Globus pallidus (tissue), 1 donor: ENCODE measurements at regions not wholly inside any gene's neighbourhood (a gene's known extent, or its start where the extent isn't known, plus 50 kb on each side); places are given as distances from the start of the nearest gene placed in this dataset.
A peak's percentile ranks its signal among the peaks of the same experiment; 100 is the strongest.

ENCODE experiments used
- DNase-seq: peaks from one replicate; pipeline ENCODE4 v3.0.0-alpha.2; 2015; ENCODE audit warnings: low spot score

DNA sequence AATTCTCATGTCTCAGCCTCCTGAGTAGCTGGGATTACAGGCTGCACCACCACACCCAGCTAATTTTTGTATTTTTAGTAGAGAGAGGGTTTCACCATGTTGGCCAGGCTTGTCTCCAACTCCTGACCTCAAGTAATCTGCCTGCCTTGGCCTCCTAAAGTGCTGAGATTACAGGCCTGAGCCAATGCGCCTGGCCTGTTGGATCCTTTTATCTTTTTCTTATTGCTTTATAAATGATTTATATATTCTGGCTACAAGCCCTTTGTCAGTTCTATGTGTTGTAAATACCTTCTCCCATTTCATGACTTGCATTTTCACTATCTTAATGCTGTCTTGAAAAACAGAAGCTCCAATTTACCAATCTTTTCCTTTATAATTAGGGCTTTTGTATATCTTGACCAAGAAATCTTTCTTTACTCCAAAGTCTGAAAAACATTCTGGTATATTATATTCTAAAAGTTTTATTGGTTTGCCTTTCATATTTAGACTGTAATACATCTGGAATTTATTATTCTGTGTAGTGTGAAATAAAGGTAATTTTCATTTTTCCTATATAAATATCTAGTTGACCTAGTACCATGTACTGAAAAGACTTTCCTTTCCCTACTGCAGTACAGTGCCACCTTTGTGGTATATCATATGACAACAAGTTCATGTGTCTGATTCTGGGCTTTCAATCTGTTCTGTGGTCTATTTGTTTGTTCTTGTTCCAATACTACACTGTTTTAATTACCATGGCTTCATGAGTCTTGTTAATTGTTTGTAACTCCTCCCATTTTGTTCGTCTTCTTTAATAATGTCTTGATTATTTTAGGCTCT lies 52.9 kb upstream of the RNU6-1 start:
- no peak for DNase-seq

DNA sequence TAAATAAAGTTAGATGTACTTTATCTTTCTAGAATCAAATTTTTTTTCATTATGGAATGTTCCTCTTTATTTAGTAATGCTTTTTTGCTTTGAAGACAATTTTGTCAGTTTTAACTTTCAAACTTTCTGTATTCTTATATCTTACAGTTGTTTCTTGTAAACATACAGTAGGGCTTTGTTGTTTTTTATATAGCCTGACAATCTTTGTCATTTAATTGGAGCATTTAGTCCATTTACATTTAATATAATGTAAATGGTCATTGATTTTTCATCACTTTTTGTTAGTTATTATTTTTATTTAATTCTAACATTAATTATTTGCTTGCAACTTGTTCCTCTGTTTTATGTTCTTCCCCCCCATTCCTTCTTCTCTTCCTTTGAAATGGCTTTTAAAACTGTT lies 55.4 kb upstream of the RNU6-1 start:
- DNase-seq = no peak

DNA sequence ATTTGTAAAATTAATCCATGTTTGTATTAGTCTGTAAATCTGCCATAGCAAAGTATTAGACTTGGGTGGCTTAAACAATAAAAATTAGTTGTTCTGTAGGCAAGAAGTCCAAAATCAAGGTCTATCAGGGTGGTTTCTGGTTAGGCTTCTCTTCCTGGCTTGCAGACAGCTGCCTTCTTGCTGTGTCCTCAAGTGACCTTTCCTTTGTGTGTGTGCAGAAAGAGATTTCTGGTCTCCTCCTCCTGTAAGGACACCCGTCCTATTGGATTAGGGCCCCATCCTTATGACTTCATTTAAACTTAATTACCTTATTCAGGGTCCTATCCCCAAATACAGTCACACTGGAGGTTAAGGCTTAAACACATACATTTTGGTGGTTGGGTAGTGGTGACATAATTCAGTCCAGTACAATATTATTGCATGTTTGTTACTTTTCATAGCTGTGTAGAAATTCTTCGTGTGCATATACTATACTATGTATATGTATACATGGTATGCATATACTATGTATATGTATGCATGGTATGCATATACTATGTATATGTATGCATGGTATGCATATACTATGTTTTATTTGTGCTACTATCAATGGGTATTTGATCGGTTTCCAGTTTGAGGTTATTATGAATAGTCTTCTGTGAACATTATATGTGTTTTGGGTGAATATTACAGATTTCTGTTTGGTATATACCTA lies 57.9 kb upstream of the RNU6-1 start:
- no peak for DNase-seq

- DNase-seq = no peak
Observed at GRCh38 chr15:67899596-67900283, 59.9 kb upstream of the RNU6-1 start.

- no peak for DNase-seq
Observed at GRCh38 chr15:67900621-67901147, 60.8 kb upstream of the RNU6-1 start.

- DNase-seq = no peak
Observed at GRCh38 chr15:67901922-67902321, 62.1 kb upstream of the RNU6-1 start.

- DNase-seq = no peak
Observed at GRCh38 chr15:67902579-67903009, 62.7 kb upstream of the RNU6-1 start.

DNA sequence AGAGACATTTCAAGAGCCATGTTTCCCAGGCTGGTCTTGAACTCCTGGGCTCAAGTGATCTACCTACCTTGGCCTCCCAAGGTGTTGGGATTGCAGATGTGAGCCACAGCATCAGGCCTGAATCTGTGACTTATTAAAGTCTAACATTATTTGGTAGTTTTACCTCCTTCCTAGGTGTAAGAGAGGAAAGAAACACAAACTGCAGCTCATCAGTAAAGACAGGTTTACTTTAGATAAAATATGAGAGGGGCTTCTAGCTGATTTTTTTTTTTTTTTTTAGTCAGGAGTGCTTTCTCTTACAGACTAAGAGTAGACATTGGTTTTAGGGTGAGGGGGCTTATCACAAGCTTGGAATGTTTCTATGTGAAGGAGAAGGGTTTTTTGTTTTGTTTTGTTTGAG lies 63.9 kb upstream of the RNU6-1 start:
- no peak for DNase-seq

GRCh38 chr15:67905628-67906027 lies 65.8 kb upstream of the RNU6-1 start:
- DNase-seq = no peak

GRCh38 chr15:67906382-67906781 lies 66.5 kb upstream of the RNU6-1 start:
- no peak for DNase-seq

DNA sequence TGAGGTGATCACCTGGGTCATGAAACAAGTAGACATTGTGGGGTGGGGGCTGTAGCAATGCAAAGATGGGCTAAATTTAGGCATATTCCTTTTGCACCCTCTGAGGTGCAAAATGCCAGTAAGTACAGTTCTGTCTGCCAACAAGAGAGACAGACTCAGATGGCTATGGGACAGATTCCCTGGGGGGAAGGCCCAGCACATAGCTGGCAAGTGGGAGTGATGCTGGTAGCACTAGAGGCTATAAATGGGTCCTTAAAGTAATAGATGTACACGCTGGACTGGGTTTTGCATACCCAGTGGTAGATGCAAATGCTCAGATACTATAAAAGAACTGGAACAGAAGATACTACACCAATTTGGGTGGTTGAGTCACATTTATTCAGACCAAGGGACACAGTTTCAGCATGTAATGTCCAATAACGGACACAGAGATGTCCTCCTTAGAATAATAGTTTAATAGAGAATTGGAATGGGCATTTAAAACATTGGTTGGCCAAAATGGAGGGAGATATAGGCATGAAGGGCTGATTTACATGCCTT lies 67.4 kb upstream of the RNU6-1 start:
- DNase-seq = no peak

GRCh38 chr15:67908756-67909155 lies 68.9 kb upstream of the RNU6-1 start:
- DNase-seq = no peak

- no peak for DNase-seq
Observed at GRCh38 chr15:67911727-67912126, 71.9 kb upstream of the RNU6-1 start.

- no peak for DNase-seq
Observed at GRCh38 chr15:67914028-67914427, 74.2 kb upstream of the RNU6-1 start.

- peak; percentile 38 for DNase-seq
Observed at GRCh38 chr15:67914537-67915460, 75.0 kb upstream of the RNU6-1 start.

DNA sequence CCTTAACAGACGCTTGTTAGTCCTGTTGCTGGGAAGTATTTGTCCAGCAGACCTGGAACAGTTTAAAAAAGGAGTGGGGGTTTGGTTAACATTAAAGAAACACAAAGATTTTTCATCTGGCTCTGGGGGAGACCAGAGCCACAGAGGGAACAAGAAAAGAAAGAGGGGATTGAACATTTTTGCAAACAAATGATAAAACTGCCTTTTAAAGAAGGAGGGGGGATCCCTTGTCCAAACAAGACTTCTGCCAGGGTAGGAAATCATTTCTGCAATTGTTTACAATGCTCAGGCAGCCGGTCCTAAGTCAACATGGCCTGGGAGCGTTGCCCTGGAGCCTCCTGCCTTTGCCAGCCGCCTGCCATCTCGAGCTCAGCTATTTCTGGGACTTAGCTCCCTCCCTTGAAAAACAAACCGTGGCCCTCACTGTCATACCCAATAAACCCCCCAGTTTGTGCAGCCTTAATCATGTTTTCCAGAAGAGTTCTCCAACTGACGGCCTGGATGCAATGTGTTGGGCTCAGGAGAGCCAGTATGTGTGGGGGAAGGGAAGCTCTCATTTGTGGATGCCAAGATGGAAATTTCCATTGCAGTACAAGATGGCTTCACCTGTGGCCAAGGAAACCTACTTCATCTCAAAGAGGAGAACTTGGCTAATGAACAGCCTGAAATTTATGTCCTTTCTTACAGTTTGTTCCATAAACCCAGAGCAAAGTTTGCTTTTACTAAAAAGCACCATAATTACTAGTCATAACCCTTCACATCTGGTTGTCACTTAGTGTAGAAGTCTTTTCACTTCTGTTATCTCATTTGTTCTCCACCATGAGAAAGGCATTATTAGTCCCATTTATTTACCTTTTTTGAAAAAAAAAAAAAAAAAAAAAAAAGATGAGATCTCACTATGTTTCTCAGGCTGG lies 75.9 kb upstream of the RNU6-1 start:
- DNase-seq = peak; percentile 57

GRCh38 chr15:67916565-67916964 lies 76.7 kb upstream of the RNU6-1 start:
- DNase-seq = no peak

GRCh38 chr15:67917037-67917436 lies 77.2 kb upstream of the RNU6-1 start:
- no peak for DNase-seq

GRCh38 chr15:67917636-67918035 lies 77.8 kb upstream of the RNU6-1 start:
- DNase-seq = no peak

- no peak for DNase-seq
Observed at GRCh38 chr15:67918205-67918861, 78.5 kb upstream of the RNU6-1 start.
